ENCODE measurements at regions not wholly inside any gene's neighbourhood (a gene's known extent, or its start where the extent isn't known, plus 50 kb on each side); places are given as distances from the start of the nearest gene placed in this dataset.
"Not testable (repeated sequence)": the region's sequence is repeated elsewhere in the genome, so short reads cannot be mapped to it uniquely, and the experiment has no call there.

- no peak overlapping the region for H3K4me3 ChIP-seq (ENCODE audit: control insufficient read depth, low read depth, low read length)
- DNase-seq (ENCODE audit: low read depth), result no peak
- TF ChIP-seq CTCF (conservative IDR thresholded peaks at IDR 0.05; ENCODE audit: control insufficient read depth, insufficient read depth, low read depth, low read length), result no peak
These were observed 164.3 kb upstream of the PABPC3 start for GRCh38 chr13:24931450-24932251.

DNA sequence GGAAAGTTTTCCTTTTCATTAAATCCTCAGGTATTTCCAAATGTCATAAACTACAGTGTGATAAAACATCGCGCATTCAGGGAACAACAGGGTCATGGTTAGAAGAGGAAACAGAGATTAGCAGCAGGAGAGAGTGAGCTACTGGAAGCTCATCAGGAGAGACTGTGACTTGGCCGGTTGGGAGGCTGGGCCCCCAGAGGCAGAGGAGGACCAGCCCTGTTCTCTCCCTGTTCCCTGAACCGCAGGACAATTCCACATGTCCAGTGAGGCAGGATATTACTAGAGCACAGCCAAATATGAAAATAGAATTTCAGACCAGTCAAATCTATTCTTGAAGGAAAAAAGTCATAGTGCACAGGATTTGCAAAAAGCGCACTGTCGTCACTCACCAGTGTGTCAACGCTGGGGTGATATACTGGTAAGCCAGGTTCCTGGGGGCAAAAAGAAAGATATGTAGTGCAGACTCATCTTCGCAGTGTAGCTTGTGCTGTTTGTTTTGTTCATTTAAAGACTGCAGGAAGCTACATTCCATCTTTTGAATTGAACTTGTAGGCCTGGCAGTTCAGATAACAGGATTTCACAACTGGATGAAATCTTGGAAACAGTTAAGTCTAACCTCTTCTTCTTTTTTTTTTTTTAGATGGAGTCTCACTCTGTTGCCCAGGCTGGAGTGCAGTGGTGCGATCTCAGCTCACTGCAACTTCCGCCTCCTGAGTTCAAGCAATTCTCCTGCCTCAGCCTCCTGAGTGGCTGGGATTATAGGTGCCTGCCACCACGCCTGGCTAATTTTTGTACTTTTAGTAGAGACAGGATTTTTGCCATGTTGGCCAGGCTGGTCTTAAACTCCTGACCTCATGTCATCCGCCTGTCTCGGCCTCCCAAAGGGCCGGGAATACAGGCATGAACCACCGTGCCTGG is 162.6 kb upstream of the PABPC3 start:
- not testable (repeated sequence) for DNase-seq (ENCODE audit: low read depth); H3K4me3 ChIP-seq (ENCODE audit: control insufficient read depth, low read depth, low read length)

GRCh38 chr13:24934024-24934385 is 161.9 kb upstream of the PABPC3 start:
- peak; percentile 46 for DNase-seq (ENCODE audit: low read depth)
- H3K4me3 ChIP-seq (ENCODE audit: control insufficient read depth, low read depth, low read length), result not testable (repeated sequence)

DNA sequence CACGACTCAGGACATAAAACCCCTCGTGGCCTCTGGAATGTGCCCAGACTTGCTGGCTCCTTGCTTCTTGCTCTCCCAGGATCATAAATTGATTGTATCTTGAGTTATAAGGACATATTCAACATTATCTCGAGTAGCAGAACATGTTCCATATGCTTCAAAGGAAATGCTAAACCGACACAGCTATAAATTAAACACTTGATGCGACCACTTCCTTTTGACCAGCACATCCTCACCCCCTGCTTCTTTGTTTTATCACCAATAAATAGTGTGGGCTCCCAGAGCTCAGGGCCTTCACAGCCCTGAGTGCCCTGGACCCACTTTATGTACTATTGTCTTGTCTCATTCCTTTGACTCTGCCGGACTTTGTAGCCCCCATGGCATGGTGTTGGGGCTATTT is 157.0 kb upstream of the PABPC3 start:
- TF ChIP-seq CTCF (conservative IDR thresholded peaks at IDR 0.05; ENCODE audit: control insufficient read depth, insufficient read depth, low read depth, low read length), result no peak
- no peak overlapping the region for H3K4me3 ChIP-seq (ENCODE audit: control insufficient read depth, low read depth, low read length)
- no peak for DNase-seq (ENCODE audit: low read depth)

DNA sequence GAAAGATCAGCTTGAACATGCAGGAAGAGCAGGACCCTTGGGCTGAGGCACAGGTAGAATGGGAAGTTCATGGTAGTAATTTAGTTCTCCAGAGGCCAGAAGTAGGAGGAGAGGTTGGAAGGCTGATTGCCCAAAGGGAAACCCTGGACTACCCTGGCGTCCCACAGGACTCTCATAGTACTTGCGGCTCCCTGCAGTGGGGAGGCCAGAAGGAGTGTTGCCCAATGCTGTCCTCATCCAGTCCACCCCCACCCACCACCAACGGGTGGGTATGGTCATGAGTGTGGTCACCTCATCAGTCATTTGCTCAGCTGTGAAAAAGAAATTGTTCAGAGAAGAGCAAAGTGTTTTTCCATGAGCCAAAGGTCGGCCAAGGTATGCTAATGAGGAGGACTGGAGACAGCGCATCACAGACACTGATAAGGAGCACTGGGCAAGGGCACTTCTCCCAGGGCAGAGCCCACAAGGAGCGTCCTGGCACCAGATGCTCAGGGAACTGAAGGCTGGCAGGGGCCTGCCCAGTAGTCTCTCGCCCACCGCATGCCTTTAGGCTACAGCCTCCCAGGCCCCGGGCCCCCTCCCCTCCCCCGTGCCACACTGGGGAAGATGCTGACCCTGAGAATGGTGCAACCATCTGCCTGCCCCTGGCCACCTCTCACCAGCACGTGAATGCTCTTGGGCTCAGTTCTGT is 154.8 kb upstream of the PABPC3 start:
- not testable (repeated sequence) for DNase-seq (ENCODE audit: low read depth)

DNA sequence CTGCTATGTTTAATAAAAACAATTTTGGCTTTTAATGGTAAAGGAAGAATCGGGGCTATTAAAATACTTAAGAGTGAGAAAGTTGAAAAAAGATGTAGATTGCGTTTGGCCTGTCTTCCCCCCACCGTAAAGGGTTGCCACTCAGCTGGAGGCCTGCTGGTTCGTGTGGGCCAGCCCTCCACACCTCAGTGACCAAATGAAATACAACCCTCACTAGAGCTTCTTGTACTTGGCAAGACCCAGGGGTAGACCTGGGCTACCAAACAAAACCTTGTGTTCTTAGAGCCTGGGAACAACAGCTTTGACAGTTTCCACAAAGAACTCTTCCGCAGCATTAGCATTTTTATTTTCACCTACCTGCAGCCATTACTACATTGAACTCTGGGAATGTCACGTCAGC is 152.8 kb upstream of the PABPC3 start:
- no peak for TF ChIP-seq CTCF (conservative IDR thresholded peaks at IDR 0.05; ENCODE audit: control insufficient read depth, insufficient read depth, low read depth, low read length)
- no peak overlapping the region for H3K4me3 ChIP-seq (ENCODE audit: control insufficient read depth, low read depth, low read length)
- no peak for DNase-seq (ENCODE audit: low read depth)

More for the DNA sequence above, 154.8 kb upstream of the PABPC3 start:
- not testable (repeated sequence) for H3K4me3 ChIP-seq (ENCODE audit: control insufficient read depth, low read depth, low read length)

DNA sequence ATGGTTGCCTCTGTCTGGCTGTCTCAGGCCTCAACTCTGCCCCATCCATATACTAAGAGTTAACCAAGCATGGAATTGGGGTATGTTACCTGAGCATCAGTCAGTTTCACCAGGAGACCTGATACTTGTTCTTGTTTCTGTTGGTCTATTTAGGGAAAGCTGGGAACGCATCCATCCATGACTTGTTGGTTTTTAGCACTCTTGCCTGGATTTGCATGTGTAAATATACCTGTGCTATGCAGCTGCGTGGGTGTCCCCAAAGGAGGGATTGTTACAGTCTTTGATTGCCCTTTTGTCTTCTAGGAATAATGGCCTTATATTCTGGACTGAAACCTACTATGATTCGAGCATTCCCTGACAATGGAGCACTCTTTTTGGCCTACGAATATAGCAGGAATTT is 151.9 kb upstream of the PABPC3 start:
- not testable (repeated sequence) for H3K4me3 ChIP-seq (ENCODE audit: control insufficient read depth, low read depth, low read length); DNase-seq (ENCODE audit: low read depth)

- H3K4me3 ChIP-seq (ENCODE audit: control insufficient read depth, low read depth, low read length); DNase-seq (ENCODE audit: low read depth): not testable (repeated sequence)
These were observed 147.0 kb upstream of the PABPC3 start for GRCh38 chr13:24948977-24949376.

- DNase-seq (ENCODE audit: low read depth); H3K4me3 ChIP-seq (ENCODE audit: control insufficient read depth, low read depth, low read length): not testable (repeated sequence)
These were observed 145.3 kb upstream of the PABPC3 start for GRCh38 chr13:24950611-24951010.

GRCh38 chr13:24967970-24968369 is 128.0 kb upstream of the PABPC3 start:
- H3K4me3 ChIP-seq (ENCODE audit: control insufficient read depth, low read depth, low read length), result peak overlapping the region; percentile 51
- peak; percentile 2 for DNase-seq (ENCODE audit: low read depth)

Data from fibroblast of mammary gland (primary cell).